GM23248 (cell line): ENCODE measurements at regions not wholly inside any gene's neighbourhood (a gene's known extent, or its start where the extent isn't known, plus 50 kb on each side); places are given as distances from the start of the nearest gene placed in this dataset.

Experiments used
- DNase-seq: peaks from one replicate; pipeline ENCODE4 v3.0.0-alpha.2; 2015
- H2AFZ ChIP-seq: fragments of 200-600 bp; sonication (generic); 2 replicates; pipeline ENCODE4 v1.6.1; 2016; ENCODE audit warnings: antibody characterized with exemption
- H3F3A ChIP-seq: fragments of 200-600 bp; sonication (generic); 2 replicates; pipeline ENCODE4 v1.6.1; 2016; ENCODE audit warnings: mild to moderate bottlenecking, antibody characterized with exemption, mixed run types; ENCODE audit not compliant: insufficient read depth
- H3K27ac ChIP-seq: fragments of 200-600 bp; sonication (generic); 2 replicates; pipeline ENCODE4 v1.5.1; 2016; ENCODE audit warnings: mild to moderate bottlenecking
- H3K27me3 ChIP-seq: fragments of 200-600 bp; sonication (generic); replicated peaks from 2 replicates; pipeline ENCODE4 v1.6.1; 2016; ENCODE audit warnings: mild to moderate bottlenecking; ENCODE audit not compliant: insufficient read depth
- H3K36me3 ChIP-seq: fragments of 200-600 bp; sonication (generic); 2 replicates; pipeline ENCODE4 v1.6.1; 2016; ENCODE audit warnings: low read depth, mild to moderate bottlenecking
- H3K4me1 ChIP-seq: fragments of 200-600 bp; sonication (generic); 2 replicates; pipeline ENCODE4 v1.6.1; 2016; ENCODE audit warnings: mild to moderate bottlenecking; ENCODE audit not compliant: insufficient read depth
- H3K4me2 ChIP-seq: fragments of 200-600 bp; sonication (generic); one replicate; pipeline ENCODE4 v1.6.1; 2016; ENCODE audit warnings: mild to moderate bottlenecking; ENCODE audit not compliant: unreplicated experiment
- H3K4me3 ChIP-seq: fragments of 200-600 bp; sonication (generic); 2 replicates; pipeline ENCODE4 v1.5.1; 2016; ENCODE audit warnings: mild to moderate bottlenecking
- H3K79me2 ChIP-seq: fragments of 200-600 bp; sonication (generic); 2 replicates; pipeline ENCODE4 v1.6.1; 2016; ENCODE audit warnings: mild to moderate bottlenecking; ENCODE audit not compliant: insufficient read depth
- H3K9ac ChIP-seq: fragments of 200-600 bp; sonication (generic); 2 replicates; pipeline ENCODE4 v1.6.1; 2016; ENCODE audit warnings: mild to moderate bottlenecking
- H3K9me2 ChIP-seq: fragments of 200-600 bp; sonication (generic); 2 replicates; pipeline ENCODE4 v1.6.1; 2016; ENCODE audit warnings: mixed run types, mild to moderate bottlenecking, moderate library complexity; ENCODE audit not compliant: insufficient read depth
- H3K9me3 ChIP-seq: fragments of 200-600 bp; sonication (generic); one replicate; pipeline ENCODE4 v1.6.1; 2017; ENCODE audit warnings: low read depth
- H4K20me1 ChIP-seq: fragments of 200-600 bp; sonication (generic); 2 replicates; pipeline ENCODE4 v1.6.0; 2016; ENCODE audit not compliant: insufficient read depth
- EZH2 ChIP-seq: fragments of 200-600 bp; sonication (generic); IDR thresholded peaks from 2 replicates; pipeline ENCODE4 v1.6.1; 2018; ENCODE audit warnings: antibody characterized with exemption, mild to moderate bottlenecking; ENCODE audit not compliant: insufficient read depth, poor library complexity, severe bottlenecking
- EZH2phosphoT487 ChIP-seq: fragments of 200-600 bp; sonication (generic); IDR thresholded peaks from 2 replicates; pipeline ENCODE4 v1.6.1; 2018; ENCODE audit warnings: antibody characterized with exemption, moderate library complexity, mild to moderate bottlenecking, low read depth; ENCODE audit not compliant: insufficient read depth
- WGBS, 2 experiments: methylation state at CpG; one replicate each; pipeline ENCODE4 v1.1.6; 2015 to 2017; ENCODE audit warnings: low lambda C conversion rate in 2 of 2, low coverage in 1 of 2; ENCODE audit errors: missing lambda C conversion rate in 2 of 2; 5-methylcytosine and 5-hydroxymethylcytosine counted together
- in situ Hi-C: fragments of 300-500 bp; cut with MboI; formaldehyde crosslinking; loops from 2 replicates; pipeline ENCODE4 v1.15.0; 2020

DNA sequence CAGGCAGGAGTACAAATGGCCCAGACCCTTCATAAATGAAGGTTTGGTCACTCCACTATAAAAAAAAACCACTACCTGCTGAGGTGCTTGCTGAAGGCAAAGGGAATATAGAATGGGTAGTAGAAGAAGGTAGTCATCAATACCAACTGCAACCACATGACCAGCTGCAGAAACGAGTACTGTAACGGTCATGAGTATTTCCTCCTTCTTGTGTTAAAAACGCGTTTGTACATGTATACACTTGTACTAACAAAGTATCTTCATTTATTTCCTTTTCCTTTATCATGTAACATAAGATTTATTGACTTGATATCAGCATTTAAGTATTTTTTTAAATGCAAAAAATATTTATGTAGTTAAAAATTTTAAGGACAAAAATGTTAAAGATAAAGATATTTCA, 238.6 kb downstream of the TFAP2B start:
- Histone ChIP-seq H4K20me1 (no peaks in the 10 kb centered on the region), H3K79me2 (no peaks in the 10 kb centered on the region), H3K9me3 (no peaks in the 10 kb centered on the region), H3K4me1 (no peaks in the 10 kb centered on the region), H3K9me2 (no peaks in the 10 kb centered on the region), H3K27me3 (no peaks in the 10 kb centered on the region), H3K27ac (no peak overlapping the region), H3F3A (no peaks in the 10 kb centered on the region), H3K36me3 (no peaks in the 10 kb centered on the region), H3K4me3 (no peak overlapping the region), H3K9ac (no peak overlapping the region), H3K4me2 (no peak overlapping the region), H2AFZ (no peak overlapping the region)
- 49 to 54% methylated on average over 4 of the region's 4 CpGs for WGBS, 2 experiments
- no peak for DNase-seq
- in situ Hi-C loops, result no loop called here
- TF ChIP-seq EZH2, result no peak
- no peak for TF ChIP-seq EZH2phosphoT487

DNA sequence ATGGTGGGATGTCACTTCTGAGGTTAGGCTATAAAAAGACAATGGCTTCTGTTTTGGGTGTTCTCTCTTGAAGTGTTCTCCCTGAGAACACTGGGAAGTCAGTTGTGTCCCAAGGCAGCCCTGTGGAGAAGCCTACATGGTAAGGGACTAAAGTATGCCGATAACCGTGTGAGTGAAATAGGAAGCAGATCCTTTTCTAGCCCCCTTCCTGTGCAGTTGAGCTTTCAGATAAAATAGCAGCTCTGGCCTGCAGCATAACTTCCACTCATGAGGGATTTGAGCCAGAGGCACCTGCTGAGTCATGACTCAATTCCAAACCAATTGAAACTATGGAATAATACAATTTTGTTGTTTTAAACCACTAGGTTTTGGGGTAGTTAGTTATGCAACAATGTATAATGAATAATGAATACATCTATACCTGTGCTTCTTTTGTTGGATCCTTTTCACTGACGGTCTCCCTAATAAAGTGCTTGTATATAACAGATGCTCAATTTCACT, 241.6 kb downstream of the TFAP2B start:
- Histone ChIP-seq H4K20me1 (no peaks in the 10 kb centered on the region), H3K36me3 (no peaks in the 10 kb centered on the region), H3K79me2 (no peaks in the 10 kb centered on the region), H3K27me3 (no peaks in the 10 kb centered on the region), H3K4me1 (no peaks in the 10 kb centered on the region), H3K9me3 (no peaks in the 10 kb centered on the region), H3K9ac (no peak overlapping the region), H3K4me3 (no peak overlapping the region), H3K27ac (no peak overlapping the region), H2AFZ (no peak overlapping the region), H3F3A (no peaks in the 10 kb centered on the region), H3K4me2 (no peak overlapping the region), H3K9me2 (no peaks in the 10 kb centered on the region)
- in situ Hi-C loops, result no loop called here
- DNase-seq, result no peak
- WGBS, 2 experiments, result 38 to 50% methylated on average over 3 of the region's 3 CpGs
- TF ChIP-seq EZH2phosphoT487, result no peak

DNA sequence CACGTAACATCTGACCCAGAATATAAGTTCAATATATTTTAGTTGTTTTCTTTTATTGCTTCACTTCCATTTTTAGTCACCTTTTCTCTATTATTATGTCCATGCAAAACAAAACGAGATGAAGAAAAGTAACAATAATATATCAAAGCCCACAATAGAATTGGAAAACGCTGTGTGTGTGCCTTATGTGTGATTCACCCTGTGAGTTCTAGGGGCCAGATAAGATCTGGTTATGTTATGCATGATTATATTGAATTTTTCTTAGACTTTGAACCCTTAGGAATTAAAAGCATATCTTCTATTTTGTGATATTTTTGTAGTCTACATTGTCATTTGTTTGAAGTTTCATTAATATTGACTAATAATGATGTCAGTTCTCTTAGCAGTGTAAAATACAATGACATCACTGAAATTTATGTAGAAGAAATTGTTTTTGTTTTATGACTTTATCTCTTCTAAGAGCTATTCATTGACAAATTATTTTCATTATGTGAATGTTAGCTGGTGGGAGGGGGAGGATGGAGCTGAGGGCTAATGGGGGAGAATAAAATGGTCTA, 243.6 kb downstream of the TFAP2B start:
- H2AFZ ChIP-seq, result no peak overlapping the region
- H4K20me1 ChIP-seq, result no peaks in the 10 kb centered on the region
- no peak overlapping the region for H3K4me2 ChIP-seq
- H3K27ac ChIP-seq, result no peak overlapping the region
- no peaks in the 10 kb centered on the region for H3K79me2 ChIP-seq
- no peak for TF ChIP-seq EZH2
- TF ChIP-seq EZH2phosphoT487, result no peak
- H3K36me3 ChIP-seq, result no peaks in the 10 kb centered on the region
- H3K4me1 ChIP-seq, result no peaks in the 10 kb centered on the region
- H3K4me3 ChIP-seq, result no peak overlapping the region
- H3F3A ChIP-seq, result no peaks in the 10 kb centered on the region
- H3K9me2 ChIP-seq, result no peaks in the 10 kb centered on the region
- no peaks in the 10 kb centered on the region for H3K27me3 ChIP-seq
- in situ Hi-C loops, result no loop called here
- no peak for DNase-seq
- no peaks in the 10 kb centered on the region for H3K9me3 ChIP-seq
- H3K9ac ChIP-seq, result no peak overlapping the region
- WGBS, 2 experiments, result 8 to 9% methylated on average over 3 of the region's 3 CpGs

GRCh38 chr6:51077821-51078518, 259.3 kb downstream of the TFAP2B start:
- Histone ChIP-seq H3K79me2 (no peaks in the 10 kb centered on the region), H3F3A (no peaks in the 10 kb centered on the region), H2AFZ (no peak overlapping the region), H3K36me3 (no peaks in the 10 kb centered on the region), H3K4me3 (no peak overlapping the region), H3K4me1 (no peaks in the 10 kb centered on the region), H3K4me2 (no peak overlapping the region), H3K9me2 (no peaks in the 10 kb centered on the region), H4K20me1 (no peaks in the 10 kb centered on the region), H3K27ac (no peak overlapping the region), H3K9ac (no peak overlapping the region), H3K27me3 (no peaks in the 10 kb centered on the region), H3K9me3 (no peaks in the 10 kb centered on the region)
- 14 to 20% methylated on average over 3 of the region's 3 CpGs for WGBS, 2 experiments
- TF ChIP-seq EZH2, result no peak
- no peak for DNase-seq
- in situ Hi-C loops, result no loop called here
